ENCODE measurements at regions not wholly inside any gene's neighbourhood (a gene's known extent, or its start where the extent isn't known, plus 50 kb on each side); places are given as distances from the start of the nearest gene placed in this dataset.

DNA sequence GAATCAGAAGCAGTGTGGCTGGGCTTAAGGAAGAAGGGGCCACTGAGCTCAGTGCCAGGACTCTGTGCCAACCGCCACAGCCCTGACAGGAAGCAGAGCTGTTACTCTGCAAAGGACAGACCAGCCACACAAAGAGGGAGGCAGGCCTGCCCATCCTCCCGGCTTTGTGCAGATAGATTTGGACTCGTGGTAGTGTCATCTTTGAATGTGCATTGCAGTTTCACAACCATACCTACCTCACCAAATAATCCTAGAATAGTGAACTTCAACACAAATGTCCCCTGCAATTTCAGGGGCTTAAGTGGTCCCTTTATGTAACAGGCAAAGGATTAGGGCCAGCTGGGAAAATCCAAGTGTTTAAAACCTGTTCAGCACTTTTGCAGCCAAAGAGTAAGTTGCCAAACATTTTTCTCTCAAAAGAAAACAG is 55.1 kb upstream of the CLDN10 start:
- no peak overlapping the region for H2AFZ ChIP-seq (ENCODE audit: low read length)
- H4K8ac ChIP-seq (ENCODE audit: low read depth, low read length), result no peak overlapping the region
- H4K91ac ChIP-seq (ENCODE audit: low read depth, low read length, poor library complexity), result no peak overlapping the region
- no peak overlapping the region for H2AK5ac ChIP-seq (ENCODE audit: low read depth, low read length)
- H3K36me3 ChIP-seq (replicated peaks in 1 of 2; ENCODE audit: control insufficient read depth in 2 of 2, insufficient read depth in 2 of 2, low read length in 2 of 2), result no peaks in the 10 kb centered on the region
- H2BK12ac ChIP-seq (ENCODE audit: low read length), result no peak overlapping the region
- H3K4me3 ChIP-seq (ENCODE audit: low read length in 2 of 2), result no peak overlapping the region
- no peak overlapping the region for H3K14ac ChIP-seq (ENCODE audit: low read length)
- H3K4ac ChIP-seq (ENCODE audit: low read length), result no peak overlapping the region
- peak overlapping the region; percentile 13 for H3K9ac ChIP-seq (ENCODE audit: low read depth, low read length, poor library complexity)
- WGBS, 2 donors (ENCODE audit: extremely low coverage in 2 of 2, insufficient read length in 2 of 2, insufficient replicate concordance in 1 of 2), result no CpG with 5 or more reads among the region's 3 CpGs
- H3K23ac ChIP-seq (ENCODE audit: low read depth, low read length, poor library complexity), result no peak overlapping the region
- H3K27ac ChIP-seq (replicated peaks; ENCODE audit: low read length), result no peak overlapping the region
- H3K9me3 ChIP-seq (replicated peaks in 1 of 2; ENCODE audit: control insufficient read depth in 2 of 2, insufficient read depth in 1 of 2, low read depth in 1 of 2, low read length in 2 of 2), result peaks cover 0 to 5% of the 10 kb centered on the region in 2 donors
- H3K79me1 ChIP-seq (ENCODE audit: low read depth, low read length), result no peaks in the 10 kb centered on the region
- H3K4me2 ChIP-seq (ENCODE audit: insufficient read depth, low read length, poor library complexity, severe bottlenecking), result no peak overlapping the region
- peaks cover 0 to 2% of the 10 kb centered on the region in 2 donors for H3K4me1 ChIP-seq (ENCODE audit: control insufficient read depth in 2 of 2, insufficient read depth in 1 of 2, low read depth in 1 of 2, low read length in 2 of 2)
- no peak overlapping the region for H3K18ac ChIP-seq (ENCODE audit: low read length)
- DNase-seq (ENCODE audit: low spot score), result no peak
- H2BK120ac ChIP-seq (ENCODE audit: low read depth, low read length), result no peak overlapping the region
- H2BK15ac ChIP-seq (ENCODE audit: low read length), result no peak overlapping the region
- H3K27me3 ChIP-seq (ENCODE audit: control insufficient read depth in 3 of 3, insufficient read depth in 3 of 3, low read depth in 1 of 3, low read length in 3 of 3), result no peaks in the 10 kb centered on the region
- H2BK5ac ChIP-seq (ENCODE audit: low read length), result no peak overlapping the region

DNA sequence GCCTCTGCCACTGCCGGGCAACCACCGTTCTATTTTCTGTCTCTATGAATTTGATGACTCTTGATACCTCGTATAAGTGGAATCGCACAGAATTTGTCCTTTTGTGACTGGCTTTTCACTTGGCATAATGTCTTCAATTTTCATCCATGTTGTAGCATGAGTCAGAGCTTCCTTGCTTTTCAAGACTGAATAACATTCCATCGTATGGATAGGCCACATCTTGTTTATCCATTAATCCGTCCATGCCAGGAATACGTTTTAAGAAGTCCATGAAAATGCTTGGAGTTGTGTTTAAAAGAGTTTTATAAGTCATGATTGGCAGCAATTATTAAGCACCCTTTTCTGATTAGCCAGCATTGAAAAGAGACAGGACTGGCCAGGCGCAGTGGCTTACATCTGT is 53.6 kb upstream of the CLDN10 start:
- Histone ChIP-seq H2BK12ac (ENCODE audit: low read length) (no peak overlapping the region), H3K79me1 (ENCODE audit: low read depth, low read length) (no peaks in the 10 kb centered on the region), H2BK5ac (ENCODE audit: low read length) (no peak overlapping the region), H3K4ac (ENCODE audit: low read length) (no peak overlapping the region), H3K27ac (replicated peaks; ENCODE audit: low read length) (no peak overlapping the region), H3K27me3 (ENCODE audit: control insufficient read depth in 3 of 3, insufficient read depth in 3 of 3, low read depth in 1 of 3, low read length in 3 of 3) (no peaks in the 10 kb centered on the region), H3K4me2 (ENCODE audit: insufficient read depth, low read length, poor library complexity, severe bottlenecking) (no peak overlapping the region), H2AFZ (ENCODE audit: low read length) (no peak overlapping the region), H3K14ac (ENCODE audit: low read length) (no peak overlapping the region), H3K9me3 (replicated peaks in 1 of 2; ENCODE audit: control insufficient read depth in 2 of 2, insufficient read depth in 1 of 2, low read depth in 1 of 2, low read length in 2 of 2) (peaks cover 0 to 5% of the 10 kb centered on the region in 2 donors), H3K4me1 (ENCODE audit: control insufficient read depth in 2 of 2, insufficient read depth in 1 of 2, low read depth in 1 of 2, low read length in 2 of 2) (peaks cover 0 to 2% of the 10 kb centered on the region in 2 donors), H3K36me3 (replicated peaks in 1 of 2; ENCODE audit: control insufficient read depth in 2 of 2, insufficient read depth in 2 of 2, low read length in 2 of 2) (no peaks in the 10 kb centered on the region), H3K9ac (ENCODE audit: low read depth, low read length, poor library complexity) (no peak overlapping the region), H4K91ac (ENCODE audit: low read depth, low read length, poor library complexity) (no peak overlapping the region), H2AK5ac (ENCODE audit: low read depth, low read length) (no peak overlapping the region), H2BK15ac (ENCODE audit: low read length) (no peak overlapping the region), H2BK120ac (ENCODE audit: low read depth, low read length) (no peak overlapping the region), H3K4me3 (ENCODE audit: low read length in 2 of 2) (no peak overlapping the region), H3K18ac (ENCODE audit: low read length) (no peak overlapping the region), H4K8ac (ENCODE audit: low read depth, low read length) (no peak overlapping the region), H3K23ac (ENCODE audit: low read depth, low read length, poor library complexity) (no peak overlapping the region)
- DNase-seq (ENCODE audit: low spot score), result no peak
- no CpG with 5 or more reads among the region's 8 CpGs for WGBS, 2 donors (ENCODE audit: extremely low coverage in 2 of 2, insufficient read length in 2 of 2, insufficient replicate concordance in 1 of 2)

DNA sequence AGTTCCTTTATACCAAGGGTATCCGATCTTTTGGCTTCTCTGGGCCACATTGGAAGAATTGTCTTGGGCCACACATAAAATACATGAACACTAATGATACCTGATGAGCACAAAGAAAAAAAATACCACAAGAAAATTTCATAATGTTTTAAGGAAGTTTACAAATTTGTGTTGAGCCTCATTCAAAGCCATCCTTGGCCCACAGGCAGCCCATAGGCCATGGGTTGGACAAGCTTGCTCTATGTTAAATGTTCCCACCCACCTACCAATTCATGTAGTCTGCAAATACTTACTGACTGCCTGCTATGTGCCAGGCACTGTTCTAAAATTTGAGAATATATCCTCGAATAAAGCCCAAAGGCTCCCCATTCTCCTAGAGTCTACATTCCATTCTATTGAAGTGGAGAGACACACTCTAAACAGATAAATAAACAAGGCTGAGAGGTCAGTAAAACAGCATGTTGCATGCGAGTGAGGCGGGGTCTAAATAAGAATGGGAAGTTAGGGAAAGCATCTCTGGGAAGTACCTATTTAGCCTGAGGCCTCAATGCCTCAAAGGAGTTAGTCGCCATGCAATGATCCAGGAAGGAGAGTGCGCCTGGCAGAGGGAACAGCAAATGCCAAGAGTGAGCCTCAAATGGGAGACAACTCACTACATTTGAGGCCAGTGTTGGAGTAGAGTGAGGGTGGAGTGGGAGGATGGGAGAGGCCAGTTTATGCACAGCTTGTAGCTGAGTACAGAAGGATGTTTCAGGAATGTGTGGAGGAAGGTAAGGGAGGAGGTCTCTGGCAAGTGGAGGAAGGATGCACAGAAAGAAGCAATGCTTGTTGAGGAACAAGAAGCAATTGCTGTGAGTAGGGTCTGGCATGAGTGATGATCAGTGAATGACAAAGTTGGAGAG is 52.5 kb upstream of the CLDN10 start:
- no peak overlapping the region for H3K4ac ChIP-seq (ENCODE audit: low read length)
- H3K23ac ChIP-seq (ENCODE audit: low read depth, low read length, poor library complexity), result no peak overlapping the region
- no CpG with 5 or more reads among the region's 6 CpGs for WGBS, 2 donors (ENCODE audit: extremely low coverage in 2 of 2, insufficient read length in 2 of 2, insufficient replicate concordance in 1 of 2)
- H3K27ac ChIP-seq (replicated peaks; ENCODE audit: low read length), result no peak overlapping the region
- no peaks in the 10 kb centered on the region for H3K27me3 ChIP-seq (ENCODE audit: control insufficient read depth in 3 of 3, insufficient read depth in 3 of 3, low read depth in 1 of 3, low read length in 3 of 3)
- H3K4me3 ChIP-seq (ENCODE audit: low read length in 2 of 2), result no peak overlapping the region
- no peaks in the 10 kb centered on the region for H3K36me3 ChIP-seq (replicated peaks in 1 of 2; ENCODE audit: control insufficient read depth in 2 of 2, insufficient read depth in 2 of 2, low read length in 2 of 2)
- H2BK15ac ChIP-seq (ENCODE audit: low read length), result no peak overlapping the region
- no peak overlapping the region for H3K9ac ChIP-seq (ENCODE audit: low read depth, low read length, poor library complexity)
- no peak for DNase-seq (ENCODE audit: low spot score)
- H4K91ac ChIP-seq (ENCODE audit: low read depth, low read length, poor library complexity), result no peak overlapping the region
- H2BK5ac ChIP-seq (ENCODE audit: low read length), result no peak overlapping the region
- no peak overlapping the region for H2AFZ ChIP-seq (ENCODE audit: low read length)
- no peak overlapping the region for H3K14ac ChIP-seq (ENCODE audit: low read length)
- peaks cover 0 to 2% of the 10 kb centered on the region in 2 donors for H3K4me1 ChIP-seq (ENCODE audit: control insufficient read depth in 2 of 2, insufficient read depth in 1 of 2, low read depth in 1 of 2, low read length in 2 of 2)
- H2AK5ac ChIP-seq (ENCODE audit: low read depth, low read length), result no peak overlapping the region
- H3K4me2 ChIP-seq (ENCODE audit: insufficient read depth, low read length, poor library complexity, severe bottlenecking), result no peak overlapping the region
- peaks cover 0 to 5% of the 10 kb centered on the region in 2 donors for H3K9me3 ChIP-seq (replicated peaks in 1 of 2; ENCODE audit: control insufficient read depth in 2 of 2, insufficient read depth in 1 of 2, low read depth in 1 of 2, low read length in 2 of 2)
- H4K8ac ChIP-seq (ENCODE audit: low read depth, low read length), result no peak overlapping the region
- no peak overlapping the region for H2BK12ac ChIP-seq (ENCODE audit: low read length)
- H3K79me1 ChIP-seq (ENCODE audit: low read depth, low read length), result no peaks in the 10 kb centered on the region
- H2BK120ac ChIP-seq (ENCODE audit: low read depth, low read length), result no peak overlapping the region
- no peak overlapping the region for H3K18ac ChIP-seq (ENCODE audit: low read length)

DNA sequence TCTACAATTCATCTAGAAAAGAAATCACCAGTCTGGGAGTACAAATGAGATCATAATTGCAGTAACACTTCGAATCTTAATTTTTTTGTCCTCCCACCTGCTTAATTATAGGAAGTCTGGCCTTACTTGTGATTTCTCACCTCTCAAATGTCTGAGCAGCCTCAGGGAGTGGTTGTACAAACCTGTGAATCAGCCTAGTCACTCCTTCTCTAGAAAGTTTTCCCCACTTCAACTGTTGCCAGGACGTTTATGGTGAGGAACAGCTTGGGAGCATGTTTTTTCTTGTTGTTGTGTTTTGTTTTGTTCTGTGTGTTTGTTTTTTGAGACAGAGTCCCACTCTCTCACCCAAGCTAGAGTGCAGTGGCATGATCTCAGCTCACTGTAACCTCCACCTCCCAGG is 50.3 kb upstream of the CLDN10 start:
- no peak overlapping the region for H2BK15ac ChIP-seq (ENCODE audit: low read length)
- no peak overlapping the region for H3K27ac ChIP-seq (replicated peaks; ENCODE audit: low read length)
- H3K4me1 ChIP-seq (ENCODE audit: control insufficient read depth in 2 of 2, insufficient read depth in 1 of 2, low read depth in 1 of 2, low read length in 2 of 2), result peaks cover 0 to 6% of the 10 kb centered on the region in 2 donors
- WGBS, 2 donors (ENCODE audit: extremely low coverage in 2 of 2, insufficient read length in 2 of 2, insufficient replicate concordance in 1 of 2), result no CpG with 5 or more reads among the region's 2 CpGs
- no peak overlapping the region for H3K23ac ChIP-seq (ENCODE audit: low read depth, low read length, poor library complexity)
- H3K18ac ChIP-seq (ENCODE audit: low read length), result no peak overlapping the region
- no peak overlapping the region for H3K14ac ChIP-seq (ENCODE audit: low read length)
- no peak overlapping the region for H3K4ac ChIP-seq (ENCODE audit: low read length)
- H2BK5ac ChIP-seq (ENCODE audit: low read length), result no peak overlapping the region
- H4K8ac ChIP-seq (ENCODE audit: low read depth, low read length), result no peak overlapping the region
- no peak overlapping the region for H3K4me3 ChIP-seq (ENCODE audit: low read length in 2 of 2)
- no peaks in the 10 kb centered on the region for H3K27me3 ChIP-seq (ENCODE audit: control insufficient read depth in 3 of 3, insufficient read depth in 3 of 3, low read depth in 1 of 3, low read length in 3 of 3)
- H3K4me2 ChIP-seq (ENCODE audit: insufficient read depth, low read length, poor library complexity, severe bottlenecking), result no peak overlapping the region
- no peak for DNase-seq (ENCODE audit: low spot score)
- H2BK12ac ChIP-seq (ENCODE audit: low read length), result no peak overlapping the region
- H3K79me1 ChIP-seq (ENCODE audit: low read depth, low read length), result no peaks in the 10 kb centered on the region
- H2BK120ac ChIP-seq (ENCODE audit: low read depth, low read length), result no peak overlapping the region
- H4K91ac ChIP-seq (ENCODE audit: low read depth, low read length, poor library complexity), result no peak overlapping the region
- no peaks in the 10 kb centered on the region for H3K9me3 ChIP-seq (replicated peaks in 1 of 2; ENCODE audit: control insufficient read depth in 2 of 2, insufficient read depth in 1 of 2, low read depth in 1 of 2, low read length in 2 of 2)
- H2AK5ac ChIP-seq (ENCODE audit: low read depth, low read length), result no peak overlapping the region
- no peaks in the 10 kb centered on the region for H3K36me3 ChIP-seq (replicated peaks in 1 of 2; ENCODE audit: control insufficient read depth in 2 of 2, insufficient read depth in 2 of 2, low read length in 2 of 2)
- H3K9ac ChIP-seq (ENCODE audit: low read depth, low read length, poor library complexity), result no peak overlapping the region
- H2AFZ ChIP-seq (ENCODE audit: low read length), result no peak overlapping the region

All from neuronal stem cell (in vitro differentiated cells).